Progenitor cell of endocrine pancreas (in vitro differentiated cells): ENCODE measurements at regions not wholly inside any gene's neighbourhood (a gene's known extent, or its start where the extent isn't known, plus 50 kb on each side); places are given as distances from the start of the nearest gene placed in this dataset.
"Not testable (repeated sequence)": the region's sequence is repeated elsewhere in the genome, so short reads cannot be mapped to it uniquely, and the experiment has no call there.

Source experiments
- DNase-seq: peaks from one replicate; pipeline ENCODE4 v3.0.0; 2021; ENCODE audit warnings: low spot score; ENCODE audit not compliant: unreplicated experiment
- H3K27ac Mint-ChIP-seq: 2 replicates; pipeline ENCODE4 v1.8.0; 2021; ENCODE audit warnings: mild to moderate bottlenecking, moderate library complexity, mixed read lengths
- H3K27me3 Mint-ChIP-seq: 2 replicates; pipeline ENCODE4 v1.8.0; 2021; ENCODE audit warnings: mixed read lengths
- H3K36me3 Mint-ChIP-seq: 2 replicates; pipeline ENCODE4 v1.8.0; 2022; ENCODE audit warnings: mixed read lengths; ENCODE audit not compliant: insufficient read depth
- H3K4me1 Mint-ChIP-seq: 2 replicates; pipeline ENCODE4 v1.8.0; 2021; ENCODE audit warnings: low read depth, mixed read lengths
- H3K4me3 Mint-ChIP-seq: 2 replicates; pipeline ENCODE4 v1.8.0; 2021; ENCODE audit warnings: low read depth, mild to moderate bottlenecking, moderate library complexity, mixed read lengths
- H3K9me3 Mint-ChIP-seq: 2 replicates; pipeline ENCODE4 v1.8.0; 2021; ENCODE audit warnings: low read depth, mixed read lengths
- CTCF ChIP-seq: fragments of 200-600 bp; sonication (generic); IDR thresholded peaks from one replicate; pipeline ENCODE4 v1.5.0; 2021; ENCODE audit warnings: antibody characterized with exemption, mild to moderate bottlenecking; ENCODE audit not compliant: unreplicated experiment

- TF ChIP-seq CTCF = no peak
- Mint-ChIP-seq H3K9me3 (no peaks in the 10 kb centered on the region), H3K27ac (no peak overlapping the region), H3K36me3 (no peaks in the 10 kb centered on the region), H3K4me1 (no peaks in the 10 kb centered on the region), H3K27me3 (no peaks in the 10 kb centered on the region), H3K4me3 (no peak overlapping the region)
- no peak for DNase-seq
Observed at GRCh38 chrX:124260845-124261244, 71.6 kb upstream of the TEX13D start.

DNA sequence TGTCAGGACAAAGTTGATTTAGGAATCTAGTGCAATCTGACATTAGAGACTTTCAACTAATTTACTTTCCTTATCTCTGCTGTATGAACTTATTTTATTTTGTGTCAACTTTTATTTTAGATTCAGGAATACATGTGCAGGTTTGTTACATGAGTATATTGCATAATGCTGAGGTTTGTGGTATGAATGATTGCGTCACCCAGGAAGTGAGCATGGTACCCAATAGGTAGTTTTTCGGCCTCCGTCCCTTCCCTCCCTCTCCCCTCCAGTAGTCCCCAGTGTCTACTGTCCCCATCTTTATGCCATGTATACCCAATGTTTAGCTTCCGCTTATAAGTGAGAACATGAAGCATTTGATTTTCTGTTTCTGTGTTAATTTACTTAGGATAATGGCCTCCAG lies 68.7 kb upstream of the TEX13D start:
- no peak overlapping the region for H3K4me3 Mint-ChIP-seq
- no peak overlapping the region for H3K27ac Mint-ChIP-seq
- H3K9me3 Mint-ChIP-seq = no peaks in the 10 kb centered on the region
- no peaks in the 10 kb centered on the region for H3K27me3 Mint-ChIP-seq
- no peak for TF ChIP-seq CTCF
- H3K4me1 Mint-ChIP-seq = no peaks in the 10 kb centered on the region
- no peak for DNase-seq
- no peaks in the 10 kb centered on the region for H3K36me3 Mint-ChIP-seq

DNA sequence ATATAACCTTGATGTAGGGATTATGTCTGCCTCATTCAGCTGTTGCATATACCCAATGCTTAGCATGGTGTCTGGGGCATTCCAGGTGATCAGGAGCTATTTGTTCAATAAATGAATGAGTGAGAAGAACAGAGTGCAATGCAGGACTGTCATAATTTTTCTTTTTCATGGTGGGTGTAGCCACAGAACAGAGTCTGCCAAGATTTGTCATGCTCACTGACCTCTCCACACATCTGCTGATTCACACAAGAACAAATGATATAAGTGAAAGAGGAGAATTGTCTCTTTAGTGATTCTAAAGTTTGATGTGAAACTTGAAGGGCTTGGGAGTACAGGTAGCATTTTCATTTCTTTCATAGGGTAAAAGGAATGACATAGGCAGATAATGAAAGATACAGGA lies 64.4 kb upstream of the TEX13D start:
- DNase-seq = no peak
- H3K9me3 Mint-ChIP-seq = no peaks in the 10 kb centered on the region
- H3K36me3 Mint-ChIP-seq = no peaks in the 10 kb centered on the region
- H3K27ac Mint-ChIP-seq = no peak overlapping the region
- H3K27me3 Mint-ChIP-seq = no peaks in the 10 kb centered on the region
- no peak for TF ChIP-seq CTCF
- no peak overlapping the region for H3K4me3 Mint-ChIP-seq
- H3K4me1 Mint-ChIP-seq = no peaks in the 10 kb centered on the region

- Mint-ChIP-seq H3K4me3 (no peak overlapping the region), H3K27me3 (no peaks in the 10 kb centered on the region), H3K9me3 (no peaks in the 10 kb centered on the region), H3K4me1 (peaks cover 4% of the 10 kb centered on the region), H3K36me3 (no peaks in the 10 kb centered on the region), H3K27ac (no peak overlapping the region)
- DNase-seq = no peak
- no peak for TF ChIP-seq CTCF
Observed at GRCh38 chrX:124269881-124270280, 62.6 kb upstream of the TEX13D start.

DNA sequence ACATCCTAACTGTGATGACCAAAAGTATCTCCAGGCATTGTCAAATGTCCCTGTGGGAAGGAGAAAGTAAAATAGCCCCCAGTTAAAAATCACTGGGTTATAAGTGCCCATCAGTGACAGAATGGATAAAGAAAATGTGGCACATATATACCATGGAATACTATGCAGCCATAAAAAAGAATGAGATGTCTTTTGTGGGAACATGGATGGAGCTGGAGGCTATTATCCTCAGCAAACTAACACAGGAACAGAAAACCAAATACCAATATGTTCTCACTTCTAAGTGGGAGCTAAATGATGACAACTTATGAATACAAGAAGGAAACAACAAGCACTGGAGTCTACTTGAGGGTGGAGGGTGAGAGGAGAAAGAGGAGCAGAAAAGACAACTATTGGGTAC lies 60.9 kb upstream of the TEX13D start:
- H3K27ac Mint-ChIP-seq, H3K27me3 Mint-ChIP-seq, H3K9me3 Mint-ChIP-seq: not testable (repeated sequence)

DNA sequence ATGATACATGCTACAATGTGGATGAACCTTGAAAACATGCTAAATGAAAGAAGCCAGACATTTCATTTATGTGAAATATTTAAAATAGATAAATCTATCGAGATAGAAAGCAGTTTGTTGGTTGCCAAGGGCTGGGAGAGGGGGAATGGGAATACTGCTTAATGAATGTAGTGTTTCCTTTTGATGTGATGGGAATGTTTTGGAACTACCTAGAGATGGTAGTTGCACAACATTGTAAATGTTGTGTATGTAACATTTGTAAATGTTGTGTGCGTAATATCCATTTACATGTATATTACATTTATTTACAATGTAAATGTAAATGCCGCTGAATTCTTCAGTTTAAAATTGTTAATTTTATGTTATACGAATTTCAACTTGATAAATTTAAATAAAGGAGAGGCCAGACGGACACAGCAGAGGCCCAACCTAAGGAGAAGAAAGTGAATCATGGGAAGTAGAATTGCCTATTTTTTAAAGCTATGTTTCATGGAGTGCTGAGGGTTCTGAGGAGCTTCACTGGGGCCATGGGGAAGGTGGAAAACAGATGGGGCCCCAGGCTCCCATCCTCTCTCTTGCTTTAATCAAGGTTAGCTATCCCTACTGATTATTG lies 60.0 kb upstream of the TEX13D start:
- no peak for DNase-seq
- peaks cover 4% of the 10 kb centered on the region for H3K4me1 Mint-ChIP-seq
- H3K27me3 Mint-ChIP-seq = no peaks in the 10 kb centered on the region
- H3K9me3 Mint-ChIP-seq = no peaks in the 10 kb centered on the region
- no peaks in the 10 kb centered on the region for H3K36me3 Mint-ChIP-seq
- no peak overlapping the region for H3K27ac Mint-ChIP-seq
- no peak overlapping the region for H3K4me3 Mint-ChIP-seq
- TF ChIP-seq CTCF = no peak

More for the DNA sequence above, 60.9 kb upstream of the TEX13D start:
- DNase-seq, H3K4me1 Mint-ChIP-seq, H3K4me3 Mint-ChIP-seq, H3K36me3 Mint-ChIP-seq: not testable (repeated sequence)
